Activated naive CD8-positive, alpha-beta T cell treated with anti-CD3 and anti-CD28 coated beads, Interleukin-2, amount 50 U/mL, for 16 hours (primary cell): ENCODE measurements at regions not wholly inside any gene's neighbourhood (a gene's known extent, or its start where the extent isn't known, plus 50 kb on each side); places are given as distances from the start of the nearest gene placed in this dataset.
A peak's percentile ranks its signal among the peaks of the same experiment; 100 is the strongest.

Source experiments
- DNase-seq: peaks from one replicate; pipeline ENCODE4 v3.0.0-alpha.2; 2020; ENCODE audit warnings: low read depth, low spot score

DNA sequence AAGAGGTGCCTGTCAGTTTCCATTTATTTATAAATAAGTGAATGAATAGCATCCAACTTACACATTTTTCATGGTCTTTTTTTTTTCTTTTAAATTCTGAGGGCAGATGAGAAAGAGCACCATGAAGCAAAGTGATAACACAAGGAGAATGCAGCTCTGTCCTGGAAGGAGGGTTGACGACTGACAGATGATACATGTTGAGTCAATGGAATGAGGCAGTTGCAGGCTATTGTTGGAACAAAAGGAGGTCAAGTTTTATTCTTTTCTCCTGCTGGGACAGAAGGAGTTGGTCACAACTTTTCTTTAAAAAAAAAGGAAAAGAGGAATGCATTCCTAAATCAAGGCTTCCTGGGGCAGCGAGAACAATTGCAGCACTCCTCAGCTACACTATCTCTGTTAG is 119.9 kb upstream of the PLEKHG7 start:
- no peak for DNase-seq

DNA sequence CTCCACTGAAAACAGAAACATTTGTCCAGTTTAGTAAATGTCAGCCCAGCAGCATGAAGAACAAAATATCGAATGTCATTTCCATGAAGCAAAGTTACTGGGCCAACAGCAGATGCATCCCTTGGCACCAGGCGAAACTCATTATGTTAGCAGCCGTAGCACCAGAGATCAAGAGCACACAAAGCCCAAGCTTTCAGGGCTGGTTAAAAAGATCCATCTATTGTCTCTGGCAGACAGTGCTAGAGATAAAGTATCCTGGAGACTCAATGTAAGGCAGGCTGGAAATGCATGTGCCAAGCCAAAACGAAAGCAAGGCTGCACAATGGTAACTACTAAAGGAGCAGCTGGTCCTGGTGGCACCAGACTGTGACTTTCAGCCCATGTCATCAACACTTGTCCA is 120.3 kb upstream of the PLEKHG7 start:
- no peak for DNase-seq

DNA sequence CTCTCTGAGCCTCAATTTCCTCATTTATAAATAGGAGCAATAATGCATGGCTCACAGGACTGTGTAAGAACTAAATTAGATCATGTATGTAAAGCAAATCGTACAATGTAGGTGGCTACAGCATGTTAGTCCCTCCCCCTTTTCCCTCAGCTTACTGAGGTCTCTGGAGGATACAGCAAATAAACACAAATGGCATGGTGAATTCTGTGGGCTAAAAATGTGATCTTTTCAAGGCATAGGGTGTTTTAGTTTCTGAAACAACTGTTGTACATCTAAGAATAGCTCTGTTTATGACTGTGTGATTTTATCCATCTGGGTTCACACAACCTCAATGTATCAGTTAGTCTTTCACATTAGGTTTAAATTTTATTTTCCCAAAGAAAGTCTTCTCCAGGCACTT is 121.2 kb upstream of the PLEKHG7 start:
- DNase-seq, result no peak

DNA sequence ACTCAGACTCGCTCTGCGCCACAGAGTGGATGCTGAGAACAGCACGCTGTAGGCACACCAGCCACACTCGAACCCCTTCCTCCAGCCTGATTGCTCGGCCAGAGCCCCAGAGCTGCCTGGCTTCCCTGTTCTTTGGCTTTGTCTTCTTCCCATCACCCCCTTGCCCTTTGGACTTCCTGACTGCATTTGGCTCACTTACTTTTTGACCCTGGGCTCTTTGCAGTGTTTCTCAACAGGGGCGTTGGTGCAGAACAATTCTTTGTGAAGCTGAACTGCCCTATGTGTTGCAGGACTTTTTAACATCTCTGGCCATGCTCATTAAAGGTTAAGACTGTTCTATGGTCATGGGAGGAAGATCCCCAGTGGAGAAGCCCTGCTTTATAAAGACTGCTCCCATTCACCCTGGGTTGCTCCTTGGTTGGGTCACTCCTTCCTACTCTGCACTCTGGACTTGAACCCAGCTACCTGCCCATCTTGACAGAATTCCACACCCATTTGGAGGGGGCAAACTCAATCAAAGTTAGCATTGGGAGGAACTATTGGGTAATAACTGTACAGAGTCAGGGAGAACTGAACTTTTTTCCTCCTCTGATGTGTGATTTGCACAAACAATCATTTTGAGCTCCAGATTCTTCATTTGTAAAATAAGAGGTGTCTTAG is 127.7 kb upstream of the PLEKHG7 start:
- DNase-seq, result no peak

DNA sequence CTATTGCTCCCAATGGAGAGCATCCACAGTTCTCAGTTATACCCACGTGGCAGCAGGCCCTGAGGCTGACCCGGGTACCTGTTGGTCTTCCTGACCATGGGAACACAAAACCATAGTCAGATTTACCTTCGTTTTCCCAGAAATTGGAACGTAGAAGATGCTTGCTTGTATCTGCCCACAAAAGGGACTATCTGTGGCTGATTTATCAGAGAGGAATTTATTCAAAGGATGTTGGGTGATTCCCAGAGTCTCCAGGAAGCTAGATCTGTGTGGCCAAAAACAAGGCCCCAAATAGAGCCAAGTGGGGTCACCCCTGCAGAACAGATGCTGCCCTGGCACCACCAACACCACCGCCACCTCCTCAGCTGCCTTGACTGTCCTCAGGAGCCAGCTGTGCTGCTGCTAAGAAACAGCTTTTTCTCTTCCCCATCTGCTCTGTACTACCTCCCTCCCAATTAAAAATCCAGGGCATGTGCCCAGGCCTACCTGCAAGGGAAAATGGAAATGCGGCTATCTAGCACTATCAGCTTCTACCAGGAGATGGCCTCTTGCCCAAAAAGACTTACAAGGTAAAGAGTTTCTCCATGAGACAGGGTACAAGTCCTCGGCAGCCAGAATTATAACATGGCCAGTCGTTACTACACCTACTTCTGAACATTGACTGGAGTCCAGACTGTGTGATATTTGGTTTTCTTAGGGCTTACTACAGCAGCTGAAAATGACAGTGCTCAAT is 128.6 kb upstream of the PLEKHG7 start:
- no peak for DNase-seq

DNA sequence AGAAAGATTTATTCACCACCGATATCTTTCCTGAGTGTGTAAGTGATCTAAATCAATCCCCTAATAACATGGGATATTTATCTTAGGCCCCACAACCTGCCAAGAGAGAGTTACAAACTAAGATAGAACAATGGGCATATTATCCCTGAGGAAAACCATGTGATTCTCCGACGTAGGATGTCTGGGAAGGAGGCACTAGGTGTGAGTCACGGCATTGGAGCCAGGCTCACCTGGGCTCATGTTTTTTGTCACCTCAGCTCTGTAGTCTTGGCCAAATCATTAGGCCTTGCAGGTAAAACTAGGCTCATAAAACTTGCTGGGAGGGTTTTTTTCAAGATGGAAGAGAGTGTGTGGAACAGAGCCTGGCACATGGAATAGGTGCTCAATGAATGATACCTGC is 129.7 kb upstream of the PLEKHG7 start:
- no peak for DNase-seq

DNA sequence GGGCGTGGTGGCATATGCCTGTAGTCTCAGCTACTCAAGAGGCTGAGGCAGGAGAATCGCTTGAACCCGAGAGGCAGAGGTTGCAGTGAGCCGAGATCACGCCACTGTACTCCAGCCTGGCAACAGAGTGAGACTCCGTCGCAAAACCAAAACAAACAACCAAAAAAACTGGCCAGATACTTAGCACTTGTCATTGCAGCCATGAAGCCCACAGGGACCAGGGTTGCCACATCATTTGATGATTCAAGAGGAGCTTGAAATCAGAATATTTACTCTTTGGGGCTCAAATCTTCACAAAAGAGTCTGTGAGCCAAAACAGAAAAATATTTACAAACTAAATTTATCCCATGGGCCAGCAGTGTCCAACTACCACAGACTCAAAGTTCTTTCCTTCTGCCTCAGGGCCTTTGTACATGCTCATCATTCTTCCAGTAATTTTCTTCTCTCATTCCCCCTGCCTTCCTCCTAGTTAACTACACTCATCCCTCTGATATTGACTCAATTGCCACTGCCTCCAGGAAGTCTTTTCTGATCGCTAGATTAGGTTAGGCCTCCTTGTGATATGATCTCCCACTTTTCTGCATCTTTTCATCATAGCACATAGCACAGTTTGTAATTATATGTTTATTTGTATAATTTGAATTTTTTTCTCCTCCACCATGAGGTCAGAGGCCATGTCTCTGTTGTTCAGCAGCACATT is 130.8 kb upstream of the PLEKHG7 start:
- DNase-seq, result no peak

DNA sequence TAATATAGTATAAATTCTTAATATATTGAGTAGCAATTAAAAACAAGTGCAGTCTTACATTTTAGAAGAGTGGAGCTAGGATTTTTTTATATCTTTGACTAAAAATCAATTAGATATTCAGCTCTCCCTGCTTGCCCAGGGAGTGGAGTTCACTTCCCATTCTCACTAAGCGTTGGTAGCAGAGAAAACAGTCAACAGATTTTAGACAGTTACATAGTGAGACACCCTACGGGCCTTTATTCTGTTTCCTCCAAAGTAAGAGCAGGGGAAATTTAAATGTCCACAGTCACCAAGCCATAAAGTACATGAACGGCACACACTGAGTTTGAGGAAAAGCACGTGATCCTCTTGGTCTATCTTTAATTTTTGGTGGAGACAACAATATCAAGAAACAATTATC is 131.6 kb upstream of the PLEKHG7 start:
- no peak for DNase-seq

DNA sequence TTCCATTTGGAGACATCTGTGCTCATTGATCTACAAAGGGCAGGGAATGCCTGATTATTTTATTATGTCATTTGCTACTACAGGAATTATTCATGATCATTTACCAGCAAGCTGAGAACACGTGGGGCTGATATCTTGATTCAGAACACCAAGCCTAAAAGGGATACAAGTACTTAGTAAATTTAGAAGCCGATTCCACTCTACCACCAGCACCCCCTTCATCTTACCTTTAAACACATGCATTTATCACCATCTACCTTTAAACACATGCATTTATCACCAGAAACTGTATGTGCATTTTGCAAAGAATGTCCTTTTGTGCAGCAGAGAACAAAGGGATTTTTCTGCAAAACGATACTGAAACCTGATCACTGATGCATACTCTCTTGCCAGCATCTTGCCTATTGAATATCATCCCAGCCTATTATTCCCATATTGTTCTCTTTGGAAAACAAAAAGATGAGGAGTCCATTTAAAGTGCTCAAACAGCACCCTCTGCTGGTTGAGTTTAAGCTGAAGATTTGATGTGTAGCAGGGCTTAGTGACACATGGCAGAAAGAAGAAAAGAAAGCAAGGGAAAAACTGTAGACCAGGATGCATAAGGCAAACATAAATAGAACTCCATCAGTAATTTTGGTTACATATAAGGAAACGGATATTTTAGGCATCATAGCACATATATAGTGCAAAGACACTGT is 132.6 kb upstream of the PLEKHG7 start:
- DNase-seq, result peak; percentile 26

DNA sequence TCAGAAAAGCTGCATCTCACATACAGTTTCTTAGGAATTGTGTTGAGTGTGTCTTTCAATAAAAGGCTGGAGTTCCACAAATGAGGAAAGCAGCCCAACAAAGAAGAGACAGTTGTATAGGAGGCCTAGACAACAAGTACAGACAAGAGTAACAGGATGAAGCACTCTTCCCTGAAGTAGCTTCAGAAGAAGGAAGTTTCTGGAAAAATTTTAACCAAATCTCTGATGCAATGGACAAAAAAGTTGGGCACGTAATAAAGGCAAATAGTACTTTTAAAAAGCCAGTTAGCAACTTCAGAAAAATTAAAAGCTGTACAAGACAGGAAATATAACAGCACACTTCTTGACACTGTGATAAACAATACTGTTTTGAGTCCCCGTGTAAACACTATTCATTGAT is 134.1 kb upstream of the PLEKHG7 start:
- no peak for DNase-seq

DNA sequence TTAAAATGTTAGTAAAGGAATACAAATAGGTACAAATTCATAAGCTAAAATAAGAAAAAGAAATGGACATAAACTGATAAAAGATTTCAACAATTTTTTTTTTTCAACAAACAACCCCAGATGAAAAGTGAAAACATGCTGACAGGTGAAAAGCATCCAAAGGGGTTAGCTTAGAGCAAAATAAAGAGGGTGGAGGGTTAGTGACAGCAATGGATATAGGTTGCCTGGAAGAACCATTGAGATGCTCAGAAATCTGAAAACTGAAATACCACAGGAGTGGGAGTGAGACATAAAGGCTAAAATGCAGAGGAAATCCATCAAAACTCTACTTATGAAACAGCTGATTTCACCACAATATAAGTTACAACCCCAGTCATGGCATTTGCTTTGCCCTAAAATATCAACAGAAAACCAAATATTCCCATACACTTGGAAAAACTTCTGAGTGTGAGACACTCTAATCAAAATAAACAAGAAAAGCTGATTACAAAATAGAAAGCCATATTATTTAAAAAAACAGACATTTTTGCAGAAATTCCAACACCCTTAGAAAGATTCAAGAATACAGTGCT is 136.3 kb upstream of the PLEKHG7 start:
- DNase-seq, result no peak

DNA sequence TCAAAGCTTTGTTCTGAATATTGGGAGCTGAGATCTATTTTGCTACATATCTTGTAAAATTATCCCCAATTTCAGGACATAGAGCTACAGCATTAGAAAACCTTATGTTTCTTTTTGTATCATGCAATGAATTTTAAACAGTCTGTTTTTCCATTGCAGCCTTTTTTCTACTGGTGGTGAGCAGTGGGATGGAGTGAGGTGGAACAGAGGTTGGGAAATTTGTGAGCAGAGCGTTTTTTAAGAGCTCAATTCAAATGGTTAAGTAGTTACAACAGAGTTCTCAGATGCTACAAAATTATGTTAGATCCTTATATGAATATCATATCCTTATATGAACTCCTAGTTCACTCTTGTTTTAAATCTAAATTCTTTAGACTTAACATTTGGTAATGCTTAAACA is 139.0 kb upstream of the PLEKHG7 start:
- no peak for DNase-seq

DNA sequence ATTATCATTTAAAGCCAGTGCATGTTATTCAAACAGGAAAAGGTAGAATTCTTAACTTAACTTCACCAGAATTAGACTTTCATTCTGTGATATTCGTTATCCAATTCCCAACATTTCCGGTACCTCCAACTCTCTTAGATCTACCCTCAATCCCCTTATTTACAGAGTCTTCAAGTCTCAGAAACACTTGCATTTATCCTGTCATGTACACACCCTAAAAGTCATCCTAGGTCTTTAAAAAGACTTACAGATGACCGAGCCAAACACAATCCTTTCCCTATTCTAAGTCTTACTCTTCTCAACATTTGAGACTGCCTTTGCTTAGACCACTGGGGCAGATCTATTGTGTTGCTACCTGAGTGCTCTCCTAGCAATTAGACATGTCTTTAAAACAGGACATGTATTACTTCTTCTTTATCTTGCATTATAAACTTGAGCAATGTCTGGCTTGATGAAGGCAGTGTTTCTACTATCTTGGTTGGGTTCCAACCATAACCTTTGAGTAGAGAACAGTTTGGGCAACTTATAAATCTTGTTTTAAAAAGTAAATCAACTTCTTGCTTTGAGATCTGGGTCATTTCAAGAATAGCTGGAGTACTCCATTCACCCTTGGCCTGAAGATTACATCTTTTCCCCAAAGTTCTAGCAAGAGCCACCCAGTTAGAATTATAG is 140.6 kb upstream of the PLEKHG7 start:
- DNase-seq, result no peak

DNA sequence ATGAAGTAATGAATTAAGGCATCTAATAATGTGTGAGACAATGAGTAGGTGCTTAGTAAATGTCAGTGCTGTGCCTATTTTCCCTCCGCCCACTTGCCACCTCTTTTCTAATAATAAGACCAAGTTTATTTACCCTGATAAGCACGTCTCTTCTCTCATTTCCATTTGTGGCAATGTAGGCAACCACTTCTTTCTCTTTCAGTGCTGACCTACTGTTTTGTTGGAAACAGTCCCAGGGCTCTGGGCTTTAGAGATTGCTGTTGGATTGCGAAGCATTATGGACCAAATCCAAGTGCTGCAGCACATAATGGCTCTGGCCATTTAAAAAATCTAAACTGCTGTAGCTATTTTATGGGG is 141.3 kb upstream of the PLEKHG7 start:
- DNase-seq, result no peak

DNA sequence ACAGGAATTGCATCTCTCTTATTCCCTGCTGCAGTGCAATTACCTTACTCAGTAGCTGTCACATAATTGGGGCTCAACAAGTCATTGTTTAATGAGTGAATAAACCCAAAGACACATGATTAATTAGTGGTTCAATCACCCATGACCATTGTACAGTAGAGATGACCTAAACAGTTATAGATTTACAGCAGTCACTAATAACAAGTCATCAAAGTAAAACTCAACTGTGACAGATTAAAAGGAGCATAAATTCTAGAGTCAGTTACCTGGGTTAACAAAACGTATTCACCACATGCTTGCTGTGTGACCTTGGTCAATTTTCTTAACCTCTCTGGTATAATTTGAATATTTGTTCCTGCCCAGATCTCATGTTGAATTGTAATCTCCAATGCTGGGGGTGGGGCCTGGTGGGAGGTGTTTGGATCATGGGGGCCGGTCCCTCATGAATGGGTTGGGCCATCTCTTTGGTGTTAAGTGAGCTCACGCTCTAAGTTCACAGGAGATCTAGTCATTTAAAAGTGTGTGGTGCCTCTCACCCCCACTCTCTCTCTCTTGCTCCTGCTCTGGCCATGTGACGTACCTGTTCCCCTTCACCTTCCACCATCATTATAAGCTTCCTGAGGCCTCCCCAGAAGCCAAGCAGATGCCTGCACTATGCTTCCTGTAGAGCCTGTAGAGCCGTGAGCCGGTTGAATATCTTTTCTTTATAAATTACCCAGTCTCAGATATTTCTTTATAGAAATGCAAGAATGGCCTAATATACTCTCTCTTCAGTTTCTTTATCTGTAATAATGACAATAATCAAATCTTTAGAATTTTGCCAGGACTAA is 141.9 kb upstream of the PLEKHG7 start:
- DNase-seq, result no peak

DNA sequence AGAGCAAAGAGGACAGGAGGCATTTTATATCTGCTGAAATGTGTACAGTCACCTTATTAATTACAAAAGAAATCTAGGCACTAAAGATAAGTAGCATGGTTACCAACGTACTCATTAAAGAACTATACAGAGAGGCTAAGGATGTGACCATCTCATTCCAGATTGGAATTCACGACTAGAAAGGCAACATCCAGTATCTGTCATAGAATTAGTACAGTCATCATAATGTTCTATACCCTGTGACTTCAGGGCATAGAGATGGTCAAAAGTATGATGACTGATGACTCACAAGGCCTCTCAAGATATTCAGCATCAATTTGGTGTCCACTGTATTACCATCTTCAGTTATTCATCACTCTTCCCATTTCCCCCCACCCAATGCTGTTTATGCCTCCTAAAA is 144.0 kb upstream of the PLEKHG7 start:
- no peak for DNase-seq

DNA sequence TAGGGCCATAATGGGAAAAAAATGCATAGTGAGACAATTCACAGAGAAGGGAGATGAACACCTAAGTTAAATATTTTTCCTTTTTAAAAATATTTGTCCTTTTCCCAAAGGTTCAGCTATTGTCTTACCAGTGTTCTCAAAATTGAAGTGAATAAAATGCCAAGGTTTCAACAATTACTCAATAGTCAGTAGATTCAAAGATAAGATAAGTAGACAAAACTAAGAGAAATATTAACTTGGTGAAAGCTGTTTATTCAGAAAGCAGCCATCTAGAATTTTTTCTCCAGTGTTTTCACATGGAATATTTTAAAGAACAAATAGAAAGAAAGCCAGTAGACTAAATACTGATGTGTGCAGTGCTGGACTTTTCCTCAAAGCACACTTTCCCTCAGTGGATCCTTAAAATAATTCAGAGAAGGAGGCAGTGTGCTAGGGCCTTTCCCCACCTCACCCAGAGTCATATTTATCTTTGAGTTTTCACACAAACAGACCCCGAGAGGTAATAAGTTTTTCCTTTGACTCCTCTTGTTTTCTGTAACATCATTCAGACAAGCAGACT is 144.5 kb upstream of the PLEKHG7 start:
- DNase-seq, result no peak

DNA sequence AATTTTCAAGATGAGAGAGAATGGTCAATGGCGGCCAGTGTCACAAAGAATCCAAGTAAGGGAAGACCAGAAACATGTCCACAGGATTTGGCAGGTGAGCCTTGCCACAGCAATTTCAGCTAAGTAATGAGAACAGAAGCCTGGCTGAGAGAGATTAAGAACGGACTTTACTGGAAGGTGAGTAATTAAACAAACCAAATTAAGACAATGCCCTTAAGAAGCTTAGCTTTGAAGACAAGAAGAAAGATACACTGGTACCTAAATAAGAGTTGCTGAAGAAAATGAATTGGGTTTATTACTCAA is 145.4 kb upstream of the PLEKHG7 start:
- no peak for DNase-seq

DNA sequence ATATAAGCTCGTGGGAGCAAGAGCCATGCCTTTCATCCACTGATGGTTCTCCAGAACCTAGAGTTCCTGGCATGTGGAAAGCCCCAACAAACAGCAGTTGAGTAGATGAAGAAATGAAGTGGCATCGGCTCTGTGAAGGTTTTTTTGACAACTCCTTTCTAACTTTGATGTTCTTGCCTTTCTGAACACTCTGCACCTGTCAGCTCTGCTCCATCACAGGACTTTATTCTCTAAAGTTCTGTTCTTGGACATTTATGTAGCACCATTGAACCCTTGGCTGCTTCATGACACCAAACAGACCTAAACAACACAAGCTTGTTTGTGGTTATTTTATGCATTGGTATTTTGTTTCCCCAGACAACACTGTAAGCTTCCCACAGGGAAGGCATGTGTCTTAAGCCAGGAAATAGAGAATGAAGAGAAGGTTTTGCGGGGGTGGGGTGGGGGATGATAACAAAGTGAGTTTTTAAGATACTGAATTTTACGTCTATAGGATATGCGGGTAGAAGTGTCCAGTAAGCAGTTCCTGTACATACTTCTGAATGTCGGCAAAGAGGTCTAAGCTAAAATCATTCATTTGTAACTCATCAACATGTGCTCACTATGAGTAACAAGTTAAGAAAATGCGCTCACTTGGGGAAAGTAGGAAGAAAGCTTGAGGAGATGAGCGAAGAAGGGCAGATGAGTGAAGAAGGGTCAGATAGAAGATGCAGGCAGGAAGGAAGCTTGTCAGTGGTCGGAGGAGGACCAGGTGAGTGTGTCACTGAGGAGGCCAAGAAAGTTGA is 146.0 kb upstream of the PLEKHG7 start:
- no peak for DNase-seq

DNA sequence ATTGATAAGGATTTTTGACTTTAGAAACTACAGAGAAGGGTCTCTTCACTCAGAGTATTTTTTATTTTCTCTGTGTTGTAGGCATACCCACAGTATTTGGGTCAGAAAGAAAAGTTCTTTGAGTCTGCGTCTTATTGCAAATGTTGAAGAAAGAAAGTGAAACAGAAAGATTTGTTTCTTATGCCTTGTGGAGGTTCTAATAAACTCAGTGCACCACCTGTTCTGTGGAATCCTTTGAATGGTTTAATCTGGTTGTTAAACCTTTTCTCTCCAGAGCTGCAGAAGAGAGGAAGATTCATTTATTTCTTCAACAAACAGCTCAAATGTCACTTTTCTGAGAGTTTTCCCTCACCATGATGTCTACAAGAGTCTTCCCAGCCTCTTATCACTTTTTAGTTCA is 146.6 kb upstream of the PLEKHG7 start:
- DNase-seq, result no peak
